DOHH2 (cell line): ENCODE measurements at regions not wholly inside any gene's neighbourhood (a gene's known extent, or its start where the extent isn't known, plus 50 kb on each side); places are given as distances from the start of the nearest gene placed in this dataset.

Source experiments
- H3F3A ChIP-seq: fragments of 200-600 bp; sonication (generic), shearing (Covaris generic); 2 replicates; pipeline ENCODE4 v1.6.0; 2016; ENCODE audit warnings: antibody characterized with exemption, mild to moderate bottlenecking; ENCODE audit not compliant: control insufficient read depth, insufficient read depth
- H3K27ac ChIP-seq: fragments of 200-600 bp; sonication (generic); 2 replicates; pipeline ENCODE4 v1.5.1; 2014; ENCODE audit warnings: low read depth, mild to moderate bottlenecking, low read length, moderate library complexity
- H3K27me3 ChIP-seq: fragments of 200-600 bp; sonication (generic); 2 replicates; pipeline ENCODE4 v1.6.1; 2014; ENCODE audit warnings: mild to moderate bottlenecking, low read length, mixed read lengths; ENCODE audit not compliant: control insufficient read depth
- H3K36me3 ChIP-seq: fragments of 200-600 bp; sonication (generic); 2 replicates; pipeline ENCODE4 v1.6.1; 2014; ENCODE audit warnings: mild to moderate bottlenecking, low read length, moderate library complexity, mixed read lengths; ENCODE audit not compliant: control insufficient read depth
- H3K4me1 ChIP-seq: fragments of 200-600 bp; sonication (generic); 2 replicates; pipeline ENCODE4 v1.6.1; 2014; ENCODE audit warnings: mild to moderate bottlenecking, low read length, mixed read lengths; ENCODE audit not compliant: control insufficient read depth
- H3K4me2 ChIP-seq: fragments of 200-600 bp; sonication (generic); 2 replicates; pipeline ENCODE4 v1.6.0; 2014; ENCODE audit warnings: mild to moderate bottlenecking, low read length, moderate library complexity
- H3K4me3 ChIP-seq: fragments of 200-600 bp; sonication (generic); 2 replicates; pipeline ENCODE4 v1.5.1; 2014; ENCODE audit warnings: mild to moderate bottlenecking, low read length, mixed read lengths
- H3K79me2 ChIP-seq: fragments of 200-600 bp; sonication (generic); 2 replicates; pipeline ENCODE4 v1.6.1; 2014; ENCODE audit warnings: mild to moderate bottlenecking, low read length, mixed read lengths; ENCODE audit not compliant: control insufficient read depth
- H3K9me2 ChIP-seq: fragments of 200-600 bp; sonication (generic); replicated peaks from 2 replicates; pipeline ENCODE4 v1.6.1; 2014; ENCODE audit warnings: mild to moderate bottlenecking, low read length, mixed read lengths; ENCODE audit not compliant: control insufficient read depth
- H3K9me3 ChIP-seq: fragments of 200-600 bp; sonication (generic); 2 replicates; pipeline ENCODE4 v1.6.1; 2014; ENCODE audit warnings: antibody characterized with exemption, low read length, mixed read lengths; ENCODE audit not compliant: control insufficient read depth, insufficient read depth
- H4K20me1 ChIP-seq: fragments of 200-600 bp; sonication (generic); 2 replicates; pipeline ENCODE4 v1.6.0; 2014; ENCODE audit warnings: low read depth, mild to moderate bottlenecking, antibody characterized with exemption, low read length, moderate library complexity; ENCODE audit not compliant: control insufficient read depth, insufficient read depth
- EZH2phosphoT487 ChIP-seq: fragments of 200-600 bp; sonication (generic); IDR thresholded peaks from 2 replicates; pipeline ENCODE4 v1.6.1; 2017; ENCODE audit warnings: borderline replicate concordance, mild to moderate bottlenecking, antibody characterized with exemption, low read length, moderate library complexity, mixed read lengths
- TF ChIP-seq, protein P1 (sequence below): fragments of 200-600 bp; sonication (generic); IDR thresholded peaks from one replicate; pipeline ENCODE4 v1.5.1; 2014; ENCODE audit warnings: antibody characterized with exemption, mild to moderate bottlenecking, low read depth, low read length; ENCODE audit not compliant: poor library complexity, severe bottlenecking

GRCh38 chr6:6900569-6901204, 207.1 kb upstream of the RREB1 start:
- no peaks in the 10 kb centered on the region for H3K36me3 ChIP-seq
- no peaks in the 10 kb centered on the region for H3K4me1 ChIP-seq
- H4K20me1 ChIP-seq = no peaks in the 10 kb centered on the region
- H3K9me2 ChIP-seq = no peaks in the 10 kb centered on the region
- no peak overlapping the region for H3K27ac ChIP-seq
- TF ChIP-seq, protein P1, sequence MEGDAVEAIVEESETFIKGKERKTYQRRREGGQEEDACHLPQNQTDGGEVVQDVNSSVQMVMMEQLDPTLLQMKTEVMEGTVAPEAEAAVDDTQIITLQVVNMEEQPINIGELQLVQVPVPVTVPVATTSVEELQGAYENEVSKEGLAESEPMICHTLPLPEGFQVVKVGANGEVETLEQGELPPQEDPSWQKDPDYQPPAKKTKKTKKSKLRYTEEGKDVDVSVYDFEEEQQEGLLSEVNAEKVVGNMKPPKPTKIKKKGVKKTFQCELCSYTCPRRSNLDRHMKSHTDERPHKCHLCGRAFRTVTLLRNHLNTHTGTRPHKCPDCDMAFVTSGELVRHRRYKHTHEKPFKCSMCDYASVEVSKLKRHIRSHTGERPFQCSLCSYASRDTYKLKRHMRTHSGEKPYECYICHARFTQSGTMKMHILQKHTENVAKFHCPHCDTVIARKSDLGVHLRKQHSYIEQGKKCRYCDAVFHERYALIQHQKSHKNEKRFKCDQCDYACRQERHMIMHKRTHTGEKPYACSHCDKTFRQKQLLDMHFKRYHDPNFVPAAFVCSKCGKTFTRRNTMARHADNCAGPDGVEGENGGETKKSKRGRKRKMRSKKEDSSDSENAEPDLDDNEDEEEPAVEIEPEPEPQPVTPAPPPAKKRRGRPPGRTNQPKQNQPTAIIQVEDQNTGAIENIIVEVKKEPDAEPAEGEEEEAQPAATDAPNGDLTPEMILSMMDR = no peak
- TF ChIP-seq EZH2phosphoT487 = no peak
- H3K9me3 ChIP-seq = no peaks in the 10 kb centered on the region
- no peak overlapping the region for H3K4me2 ChIP-seq
- peaks cover 16% of the 10 kb centered on the region for H3K27me3 ChIP-seq
- no peak overlapping the region for H3K4me3 ChIP-seq
- no peaks in the 10 kb centered on the region for H3F3A ChIP-seq
- no peaks in the 10 kb centered on the region for H3K79me2 ChIP-seq

- H3K27me3 ChIP-seq = peaks cover 15% of the 10 kb centered on the region
- H3K4me3 ChIP-seq = no peak overlapping the region
- no peaks in the 10 kb centered on the region for H3K4me1 ChIP-seq
- H3K79me2 ChIP-seq = no peaks in the 10 kb centered on the region
- H4K20me1 ChIP-seq = no peaks in the 10 kb centered on the region
- H3F3A ChIP-seq = no peaks in the 10 kb centered on the region
- H3K9me3 ChIP-seq = no peaks in the 10 kb centered on the region
- no peak overlapping the region for H3K4me2 ChIP-seq
- no peak overlapping the region for H3K27ac ChIP-seq
- no peak for TF ChIP-seq EZH2phosphoT487
- TF ChIP-seq, protein P1 = no peak
- no peaks in the 10 kb centered on the region for H3K36me3 ChIP-seq
- no peaks in the 10 kb centered on the region for H3K9me2 ChIP-seq
Observed at GRCh38 chr6:6901205-6901719, 206.5 kb upstream of the RREB1 start.

GRCh38 chr6:6901945-6902344, 205.8 kb upstream of the RREB1 start:
- no peaks in the 10 kb centered on the region for H3K36me3 ChIP-seq
- H3K27ac ChIP-seq = no peak overlapping the region
- no peak for TF ChIP-seq EZH2phosphoT487
- TF ChIP-seq, protein P1 = no peak
- no peaks in the 10 kb centered on the region for H3K9me3 ChIP-seq
- H3K27me3 ChIP-seq = peaks cover 14% of the 10 kb centered on the region
- no peaks in the 10 kb centered on the region for H3K4me1 ChIP-seq
- no peaks in the 10 kb centered on the region for H3K79me2 ChIP-seq
- no peak overlapping the region for H3K4me2 ChIP-seq
- H3F3A ChIP-seq = no peaks in the 10 kb centered on the region
- no peaks in the 10 kb centered on the region for H3K9me2 ChIP-seq
- no peaks in the 10 kb centered on the region for H4K20me1 ChIP-seq
- no peak overlapping the region for H3K4me3 ChIP-seq
